ENCODE measurements at regions not wholly inside any gene's neighbourhood (a gene's known extent, or its start where the extent isn't known, plus 50 kb on each side); places are given as distances from the start of the nearest gene placed in this dataset.

DNA sequence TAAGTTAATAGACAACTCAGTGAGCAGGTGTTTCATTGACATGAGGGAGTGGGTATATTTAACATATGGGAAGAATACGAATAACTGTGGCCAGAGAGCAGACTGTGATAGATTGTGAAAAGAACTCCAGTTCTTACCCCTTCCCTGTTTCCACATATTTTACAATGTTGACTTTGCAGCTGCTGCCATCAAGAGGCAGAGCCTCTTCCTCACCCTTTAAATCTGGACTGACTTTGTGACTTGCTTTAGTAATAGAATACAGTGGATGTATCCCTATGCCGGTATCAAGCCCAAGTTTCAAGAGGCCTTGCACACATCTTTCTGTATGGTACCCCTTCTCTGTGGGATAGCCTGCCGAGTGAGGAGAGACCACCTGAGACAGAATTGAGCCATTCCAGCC lies 356.7 kb downstream of the ETNK1 start:
- WGBS (ENCODE audit: insufficient coverage) = 67% methylated on average over 1 of the region's 3 CpGs

DNA sequence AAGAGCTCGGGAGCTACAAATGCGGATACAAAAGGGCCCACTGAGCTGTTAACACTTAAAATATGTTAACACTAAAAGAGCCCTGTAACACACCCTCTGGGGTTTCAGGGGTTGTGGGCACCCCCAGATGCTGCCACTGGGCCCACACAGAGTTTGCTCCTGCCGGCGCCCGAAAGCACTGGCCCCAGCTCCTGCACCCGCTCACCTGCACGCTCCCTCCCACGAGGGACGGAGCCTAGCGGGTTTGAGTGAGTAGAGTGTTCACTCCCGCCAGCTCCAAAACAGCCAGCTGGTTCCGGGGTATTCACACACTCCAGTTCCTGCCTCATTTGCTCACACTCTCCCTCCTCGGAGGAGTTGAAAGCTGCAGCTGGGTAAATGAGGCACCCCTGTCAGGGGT lies 357.7 kb downstream of the ETNK1 start:
- WGBS (ENCODE audit: insufficient coverage) = 89% methylated on average over 9 of the region's 13 CpGs
- POLR2A ChIA-PET = no interaction called here
- Mint-ChIP-seq H3K27me3 (no peaks in the 10 kb centered on the region), H3K4me3 (no peak overlapping the region), H3K36me3 (no peaks in the 10 kb centered on the region), H3K9me3 (no peaks in the 10 kb centered on the region), H3K27ac (no peak overlapping the region), H3K4me1 (no peaks in the 10 kb centered on the region)
- Histone ChIP-seq H3K36me3 (ENCODE audit: control insufficient read depth in 2 of 2, extremely low read depth in 1 of 2, insufficient read depth in 1 of 2, low read length in 1 of 2) (no peaks in the 10 kb centered on the region), H3K4me1 (ENCODE audit: control insufficient read depth in 1 of 2, extremely low read depth in 1 of 2, insufficient read depth in 2 of 2, low read length in 2 of 2) (no peaks in the 10 kb centered on the region), H3K9me3 (no peaks in the 10 kb centered on the region), H3K4me3 (ENCODE audit: control insufficient read depth in 1 of 2, extremely low read depth in 1 of 2, low read length in 1 of 2) (no peak overlapping the region), H3K27ac (ENCODE audit: low read length) (no peak overlapping the region), H3K27me3 (replicated peaks in 1 of 2; ENCODE audit: control insufficient read depth in 2 of 2, extremely low read depth in 1 of 2, insufficient read depth in 2 of 2, low read length in 1 of 2) (no peaks in the 10 kb centered on the region)
- DNase-seq = no peak
- ATAC-seq (replicated peaks in 1 of 4) = no peak
- CTCF ChIA-PET = no interaction called here

More for the DNA sequence above, 356.7 kb downstream of the ETNK1 start:
- POLR2A ChIA-PET = no interaction called here
- CTCF ChIA-PET = interaction anchor here in 1 of 2 donors (0.8 kb wide), 1 partner anchor 26 kb away, joined by 3 read pairs; no protein-coding TSS in a partner anchor
- Mint-ChIP-seq H3K27me3 (no peaks in the 10 kb centered on the region), H3K27ac (no peak overlapping the region), H3K36me3 (no peaks in the 10 kb centered on the region), H3K4me1 (no peaks in the 10 kb centered on the region), H3K9me3 (no peaks in the 10 kb centered on the region), H3K4me3 (no peak overlapping the region)
- Histone ChIP-seq H3K27me3 (replicated peaks in 1 of 2; ENCODE audit: control insufficient read depth in 2 of 2, extremely low read depth in 1 of 2, insufficient read depth in 2 of 2, low read length in 1 of 2) (no peaks in the 10 kb centered on the region), H3K4me1 (ENCODE audit: control insufficient read depth in 1 of 2, extremely low read depth in 1 of 2, insufficient read depth in 2 of 2, low read length in 2 of 2) (no peaks in the 10 kb centered on the region), H3K4me3 (ENCODE audit: control insufficient read depth in 1 of 2, extremely low read depth in 1 of 2, low read length in 1 of 2) (no peak overlapping the region), H3K36me3 (ENCODE audit: control insufficient read depth in 2 of 2, extremely low read depth in 1 of 2, insufficient read depth in 1 of 2, low read length in 1 of 2) (no peaks in the 10 kb centered on the region), H3K27ac (ENCODE audit: low read length) (no peak overlapping the region), H3K9me3 (no peaks in the 10 kb centered on the region)
- no peak for DNase-seq
- no peak for ATAC-seq (replicated peaks in 1 of 4)

DNA sequence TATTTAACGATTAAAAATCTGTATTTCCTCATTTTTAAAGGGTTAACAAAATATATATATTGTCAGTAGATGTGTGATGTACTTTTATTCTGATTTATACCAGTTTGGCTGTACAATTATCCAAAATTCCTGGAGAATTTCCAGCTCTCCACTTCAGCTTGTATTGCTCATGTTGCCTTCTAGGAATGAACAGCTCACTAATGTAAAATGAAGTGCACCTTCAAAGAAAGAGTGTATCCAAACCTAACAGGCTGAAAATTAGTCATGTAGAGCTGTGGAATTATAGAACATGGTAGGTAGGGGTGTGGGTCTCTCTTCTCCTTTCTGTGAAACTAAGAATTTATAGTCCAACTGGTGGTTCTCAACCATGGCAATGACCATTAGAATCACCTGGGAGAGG lies 362.0 kb downstream of the ETNK1 start:
- Histone ChIP-seq H3K4me3 (ENCODE audit: control insufficient read depth in 1 of 2, extremely low read depth in 1 of 2, low read length in 1 of 2) (no peak overlapping the region), H3K36me3 (ENCODE audit: control insufficient read depth in 2 of 2, extremely low read depth in 1 of 2, insufficient read depth in 1 of 2, low read length in 1 of 2) (no peaks in the 10 kb centered on the region), H3K27me3 (replicated peaks in 1 of 2; ENCODE audit: control insufficient read depth in 2 of 2, extremely low read depth in 1 of 2, insufficient read depth in 2 of 2, low read length in 1 of 2) (no peaks in the 10 kb centered on the region), H3K9me3 (no peaks in the 10 kb centered on the region), H3K27ac (ENCODE audit: low read length) (no peak overlapping the region), H3K4me1 (ENCODE audit: control insufficient read depth in 1 of 2, extremely low read depth in 1 of 2, insufficient read depth in 2 of 2, low read length in 2 of 2) (no peaks in the 10 kb centered on the region)
- no peaks in the 10 kb centered on the region for H3K4me1 Mint-ChIP-seq
- no peak for DNase-seq
- H3K9me3 Mint-ChIP-seq = peaks cover 0 to 4% (median 0%) of the 10 kb centered on the region in 3 donors
- CTCF ChIA-PET = no interaction called here
- H3K4me3 Mint-ChIP-seq = no peak overlapping the region
- POLR2A ChIA-PET = no interaction called here
- H3K27ac Mint-ChIP-seq = no peak overlapping the region
- no peak for ATAC-seq (replicated peaks in 1 of 4)
- no CpG with 5 or more reads among the region's 1 CpG for WGBS (ENCODE audit: insufficient coverage)
- no peaks in the 10 kb centered on the region for H3K36me3 Mint-ChIP-seq
- no peaks in the 10 kb centered on the region for H3K27me3 Mint-ChIP-seq

DNA sequence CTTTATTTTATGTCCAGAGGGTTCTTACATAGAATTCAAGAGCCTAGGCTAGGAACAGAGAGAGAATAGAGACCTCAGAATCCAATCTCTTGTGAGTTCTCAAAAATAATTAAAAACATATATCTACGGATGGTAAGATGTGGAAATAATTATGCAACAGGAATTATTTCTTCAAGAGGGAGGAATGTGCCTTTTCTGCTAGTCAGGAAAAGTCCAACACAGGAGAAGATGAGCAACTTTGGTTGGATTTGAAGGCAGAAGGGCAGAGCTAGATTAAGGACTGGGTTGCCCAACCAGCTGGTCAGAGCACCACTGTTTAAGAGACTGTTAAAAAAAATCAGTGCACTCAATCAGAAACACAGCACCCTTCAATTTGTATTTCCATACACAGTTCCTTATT lies 365.5 kb downstream of the ETNK1 start:
- DNase-seq (no peak), ATAC-seq (replicated peaks in 1 of 4) (no peak)
- Mint-ChIP-seq H3K27me3 (no peaks in the 10 kb centered on the region), H3K4me3 (no peak overlapping the region), H3K27ac (no peak overlapping the region), H3K36me3 (no peaks in the 10 kb centered on the region), H3K4me1 (no peaks in the 10 kb centered on the region), H3K9me3 (peaks cover 0 to 4% (median 0%) of the 10 kb centered on the region in 3 donors)
- no peaks in the 10 kb centered on the region for H3K36me3 ChIP-seq (ENCODE audit: control insufficient read depth in 2 of 2, extremely low read depth in 1 of 2, insufficient read depth in 1 of 2, low read length in 1 of 2)
- H3K27me3 ChIP-seq (replicated peaks in 1 of 2; ENCODE audit: control insufficient read depth in 2 of 2, extremely low read depth in 1 of 2, insufficient read depth in 2 of 2, low read length in 1 of 2) = no peaks in the 10 kb centered on the region
- ChIA-PET CTCF (no interaction called here), POLR2A (no interaction called here)
- WGBS (ENCODE audit: insufficient coverage) = no CpG with 5 or more reads among the region's 1 CpG
- H3K9me3 ChIP-seq = no peaks in the 10 kb centered on the region
- H3K4me3 ChIP-seq (ENCODE audit: control insufficient read depth in 1 of 2, extremely low read depth in 1 of 2, low read length in 1 of 2) = no peak overlapping the region
- no peaks in the 10 kb centered on the region for H3K4me1 ChIP-seq (ENCODE audit: control insufficient read depth in 1 of 2, extremely low read depth in 1 of 2, insufficient read depth in 2 of 2, low read length in 2 of 2)
- H3K27ac ChIP-seq (ENCODE audit: low read length) = no peak overlapping the region

DNA sequence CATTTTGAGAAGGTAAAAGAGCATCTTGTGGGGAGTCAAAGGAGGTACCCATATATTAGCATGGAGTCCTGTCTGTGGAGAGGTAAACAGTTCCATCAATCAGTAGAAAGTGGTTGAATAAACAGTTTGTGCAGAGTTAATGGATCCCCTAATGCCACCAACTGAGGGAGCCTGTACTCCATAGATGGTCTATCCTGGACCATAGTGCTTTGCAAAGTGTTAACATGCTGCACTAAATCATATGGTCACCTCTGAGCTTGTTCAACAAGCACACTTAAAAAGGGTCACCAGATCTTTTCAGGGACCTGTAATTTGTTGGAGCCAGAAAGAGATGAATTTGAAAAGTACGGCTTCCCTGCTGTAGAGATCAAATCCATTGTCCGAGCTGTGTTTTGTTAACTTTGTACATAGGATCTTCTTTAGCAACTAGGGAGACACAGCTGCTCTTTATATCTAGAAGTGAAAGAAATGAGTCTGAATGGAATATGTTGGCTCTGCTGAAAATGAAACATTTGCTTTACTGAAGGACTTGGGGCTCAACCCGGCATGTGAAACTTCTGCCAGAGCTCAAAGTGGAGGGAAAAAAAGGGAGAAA lies 366.4 kb downstream of the ETNK1 start:
- Histone ChIP-seq H3K4me3 (ENCODE audit: control insufficient read depth in 1 of 2, extremely low read depth in 1 of 2, low read length in 1 of 2) (no peak overlapping the region), H3K9me3 (no peaks in the 10 kb centered on the region), H3K4me1 (ENCODE audit: control insufficient read depth in 1 of 2, extremely low read depth in 1 of 2, insufficient read depth in 2 of 2, low read length in 2 of 2) (no peaks in the 10 kb centered on the region), H3K27me3 (replicated peaks in 1 of 2; ENCODE audit: control insufficient read depth in 2 of 2, extremely low read depth in 1 of 2, insufficient read depth in 2 of 2, low read length in 1 of 2) (no peaks in the 10 kb centered on the region), H3K36me3 (ENCODE audit: control insufficient read depth in 2 of 2, extremely low read depth in 1 of 2, insufficient read depth in 1 of 2, low read length in 1 of 2) (no peaks in the 10 kb centered on the region), H3K27ac (ENCODE audit: low read length) (no peak overlapping the region)
- H3K27ac Mint-ChIP-seq = no peak overlapping the region
- H3K4me1 Mint-ChIP-seq = no peaks in the 10 kb centered on the region
- no peaks in the 10 kb centered on the region for H3K36me3 Mint-ChIP-seq
- ChIA-PET CTCF (no interaction called here), POLR2A (no interaction called here)
- no CpG with 5 or more reads among the region's 3 CpGs for WGBS (ENCODE audit: insufficient coverage)
- no peaks in the 10 kb centered on the region for H3K27me3 Mint-ChIP-seq
- DNase-seq = no peak
- H3K9me3 Mint-ChIP-seq = peaks cover 0 to 4% (median 0%) of the 10 kb centered on the region in 3 donors
- no peak overlapping the region for H3K4me3 Mint-ChIP-seq
- no peak for ATAC-seq (replicated peaks in 1 of 4)

DNA sequence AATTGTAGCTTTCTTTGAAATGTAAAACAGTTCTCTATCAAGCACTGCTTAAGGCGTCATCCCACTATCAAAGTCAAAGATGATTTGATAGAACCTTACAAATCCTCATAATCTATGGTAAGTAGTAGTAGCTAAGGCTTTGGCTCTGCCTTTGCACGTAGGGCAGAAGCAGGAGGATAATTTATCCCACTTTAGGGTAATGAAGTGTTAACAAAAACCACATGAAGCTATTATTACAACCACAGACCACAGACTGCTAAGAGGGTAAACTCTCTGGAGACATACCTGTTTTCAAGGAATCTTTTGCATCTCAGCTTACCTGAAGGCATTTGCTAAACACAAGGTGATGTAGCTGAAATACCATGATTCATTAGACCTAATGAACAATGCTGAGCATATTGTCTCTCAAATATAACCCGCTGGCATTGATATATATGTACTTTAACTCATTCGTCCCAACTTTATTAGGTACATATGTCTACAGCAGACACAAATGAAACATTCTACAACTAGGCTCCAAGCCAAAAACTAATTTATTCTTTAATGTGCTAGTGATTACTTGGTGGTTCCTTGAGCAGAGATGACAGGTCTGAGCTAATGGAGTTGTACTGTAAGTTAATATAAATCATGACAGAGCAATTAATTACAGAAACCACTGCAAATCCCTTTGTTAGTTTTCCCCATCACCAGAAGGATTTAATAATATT lies 368.8 kb downstream of the ETNK1 start:
- H3K27me3 Mint-ChIP-seq = no peaks in the 10 kb centered on the region
- WGBS (ENCODE audit: insufficient coverage) = no CpG with 5 or more reads among the region's 4 CpGs
- ChIA-PET CTCF (no interaction called here), POLR2A (no interaction called here)
- no peaks in the 10 kb centered on the region for H3K4me1 Mint-ChIP-seq
- H3K9me3 Mint-ChIP-seq = no peaks in the 10 kb centered on the region
- Histone ChIP-seq H3K4me3 (ENCODE audit: control insufficient read depth in 1 of 2, extremely low read depth in 1 of 2, low read length in 1 of 2) (no peak overlapping the region), H3K9me3 (no peaks in the 10 kb centered on the region), H3K36me3 (ENCODE audit: control insufficient read depth in 2 of 2, extremely low read depth in 1 of 2, insufficient read depth in 1 of 2, low read length in 1 of 2) (no peaks in the 10 kb centered on the region), H3K4me1 (ENCODE audit: control insufficient read depth in 1 of 2, extremely low read depth in 1 of 2, insufficient read depth in 2 of 2, low read length in 2 of 2) (no peaks in the 10 kb centered on the region), H3K27me3 (replicated peaks in 1 of 2; ENCODE audit: control insufficient read depth in 2 of 2, extremely low read depth in 1 of 2, insufficient read depth in 2 of 2, low read length in 1 of 2) (no peaks in the 10 kb centered on the region), H3K27ac (ENCODE audit: low read length) (no peak overlapping the region)
- H3K4me3 Mint-ChIP-seq = no peak overlapping the region
- DNase-seq (no peak), ATAC-seq (replicated peaks in 1 of 4) (no peak)
- H3K36me3 Mint-ChIP-seq = no peaks in the 10 kb centered on the region
- no peak overlapping the region for H3K27ac Mint-ChIP-seq

DNA sequence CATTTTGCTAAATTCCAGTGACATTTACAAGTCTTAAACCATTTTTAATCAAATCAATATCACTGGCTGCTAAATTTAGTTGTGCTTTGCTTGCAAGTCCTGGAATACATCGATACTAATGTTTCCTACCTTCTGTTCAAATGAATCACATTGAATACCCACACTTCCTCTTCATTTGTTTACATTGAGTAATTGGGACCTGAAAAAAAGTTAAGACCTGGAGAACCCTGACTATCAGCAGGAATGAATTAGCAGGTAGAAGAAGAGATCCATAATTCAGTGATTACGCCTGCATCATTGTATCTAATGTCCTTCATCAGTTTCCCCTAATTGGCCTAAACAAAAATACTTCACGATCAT lies 369.3 kb downstream of the ETNK1 start:
- DNase-seq (no peak), ATAC-seq (replicated peaks in 1 of 4) (no peak)
- Histone ChIP-seq H3K4me3 (ENCODE audit: control insufficient read depth in 1 of 2, extremely low read depth in 1 of 2, low read length in 1 of 2) (no peak overlapping the region), H3K4me1 (ENCODE audit: control insufficient read depth in 1 of 2, extremely low read depth in 1 of 2, insufficient read depth in 2 of 2, low read length in 2 of 2) (no peaks in the 10 kb centered on the region), H3K27ac (ENCODE audit: low read length) (no peak overlapping the region), H3K9me3 (no peaks in the 10 kb centered on the region), H3K27me3 (replicated peaks in 1 of 2; ENCODE audit: control insufficient read depth in 2 of 2, extremely low read depth in 1 of 2, insufficient read depth in 2 of 2, low read length in 1 of 2) (no peaks in the 10 kb centered on the region), H3K36me3 (ENCODE audit: control insufficient read depth in 2 of 2, extremely low read depth in 1 of 2, insufficient read depth in 1 of 2, low read length in 1 of 2) (no peaks in the 10 kb centered on the region)
- H3K4me1 Mint-ChIP-seq = no peaks in the 10 kb centered on the region
- no peak overlapping the region for H3K27ac Mint-ChIP-seq
- POLR2A ChIA-PET = no interaction called here
- H3K4me3 Mint-ChIP-seq = no peak overlapping the region
- H3K27me3 Mint-ChIP-seq = no peaks in the 10 kb centered on the region
- no CpG with 5 or more reads among the region's 3 CpGs for WGBS (ENCODE audit: insufficient coverage)
- H3K9me3 Mint-ChIP-seq = no peaks in the 10 kb centered on the region
- no peaks in the 10 kb centered on the region for H3K36me3 Mint-ChIP-seq
- CTCF ChIA-PET = no interaction called here

All from T-cell (primary cell).